ENCODE measurements at regions not wholly inside any gene's neighbourhood (a gene's known extent, or its start where the extent isn't known, plus 50 kb on each side); places are given as distances from the start of the nearest gene placed in this dataset.

GRCh38 chr3:73292220-73292619, 230.8 kb downstream of the EBLN2 start:
- TF ChIP-seq CTCF (IDR thresholded peaks at IDR 0.05; ENCODE audit: low read length) (no peak), EZH2 (IDR thresholded peaks at IDR 0.05; ENCODE audit: borderline replicate concordance, low read length) (no peak)
